Pons (tissue), 1 donor: ENCODE measurements at regions not wholly inside any gene's neighbourhood (a gene's known extent, or its start where the extent isn't known, plus 50 kb on each side); places are given as distances from the start of the nearest gene placed in this dataset.
"Not testable (repeated sequence)": the region's sequence is repeated elsewhere in the genome, so short reads cannot be mapped to it uniquely, and the experiment has no call there.

Source experiments
- DNase-seq: peaks from one replicate; pipeline ENCODE4 v3.0.0-alpha.2; 2016; ENCODE audit warnings: low spot score

GRCh38 chr1:101370488-101370887 lies 133.7 kb downstream of the S1PR1 start:
- no peak for DNase-seq

GRCh38 chr1:101371259-101371658 lies 134.4 kb downstream of the S1PR1 start:
- DNase-seq, result peak; percentile 14

- DNase-seq, result no peak
These were observed 136.8 kb downstream of the S1PR1 start for GRCh38 chr1:101373570-101373969.

- DNase-seq, result not testable (repeated sequence)
These were observed 138.6 kb downstream of the S1PR1 start for GRCh38 chr1:101375448-101375847.

GRCh38 chr1:101376121-101377083 lies 139.6 kb downstream of the S1PR1 start:
- no peak for DNase-seq

- no peak for DNase-seq
These were observed 140.4 kb downstream of the S1PR1 start for GRCh38 chr1:101377084-101377835.

- no peak for DNase-seq
These were observed 142.2 kb downstream of the S1PR1 start for GRCh38 chr1:101379037-101379436.

GRCh38 chr1:101379950-101380349 lies 143.1 kb downstream of the S1PR1 start:
- DNase-seq, result no peak

GRCh38 chr1:101382135-101382534 lies 145.3 kb downstream of the S1PR1 start:
- DNase-seq, result no peak

GRCh38 chr1:101388904-101389546 lies 152.2 kb downstream of the S1PR1 start:
- DNase-seq, result no peak

- no peak for DNase-seq
These were observed 152.7 kb downstream of the S1PR1 start for GRCh38 chr1:101389547-101389929.

GRCh38 chr1:101392552-101392951 lies 155.7 kb downstream of the S1PR1 start:
- no peak for DNase-seq

GRCh38 chr1:101394041-101394440 lies 157.2 kb downstream of the S1PR1 start:
- DNase-seq, result no peak

- no peak for DNase-seq
These were observed 162.4 kb downstream of the S1PR1 start for GRCh38 chr1:101399222-101399621.

- no peak for DNase-seq
These were observed 169.5 kb downstream of the S1PR1 start for GRCh38 chr1:101406271-101406670.

GRCh38 chr1:101406681-101407080 lies 169.9 kb downstream of the S1PR1 start:
- DNase-seq, result no peak

- no peak for DNase-seq
These were observed 170.8 kb downstream of the S1PR1 start for GRCh38 chr1:101407505-101408211.

- DNase-seq, result no peak
These were observed 171.6 kb downstream of the S1PR1 start for GRCh38 chr1:101408212-101409042.

- DNase-seq, result no peak
These were observed 172.3 kb downstream of the S1PR1 start for GRCh38 chr1:101409102-101409501.

- DNase-seq, result no peak
These were observed 173.4 kb downstream of the S1PR1 start for GRCh38 chr1:101410048-101410878.
